Pons (tissue), 1 donor: ENCODE measurements at regions not wholly inside any gene's neighbourhood (a gene's known extent, or its start where the extent isn't known, plus 50 kb on each side); places are given as distances from the start of the nearest gene placed in this dataset.
"Not testable (repeated sequence)": the region's sequence is repeated elsewhere in the genome, so short reads cannot be mapped to it uniquely, and the experiment has no call there.

Experiments used
- DNase-seq: peaks from one replicate; pipeline ENCODE4 v3.0.0-alpha.2; 2016; ENCODE audit warnings: low spot score

- no peak for DNase-seq
Observed at GRCh38 chrX:63466690-63467089, 115.6 kb upstream of the SPIN4 start.

GRCh38 chrX:63458981-63459380 is 107.8 kb upstream of the SPIN4 start:
- DNase-seq, result no peak

GRCh38 chrX:63453571-63453970 is 102.4 kb upstream of the SPIN4 start:
- DNase-seq, result no peak

- no peak for DNase-seq
Observed at GRCh38 chrX:63441717-63442116, 90.6 kb upstream of the SPIN4 start.

- DNase-seq, result no peak
Observed at GRCh38 chrX:63439580-63439979, 88.4 kb upstream of the SPIN4 start.

GRCh38 chrX:63436865-63437264 is 85.7 kb upstream of the SPIN4 start:
- DNase-seq, result no peak

GRCh38 chrX:63434665-63435064 is 83.5 kb upstream of the SPIN4 start:
- no peak for DNase-seq

- no peak for DNase-seq
Observed at GRCh38 chrX:63434206-63434605, 83.1 kb upstream of the SPIN4 start.

- no peak for DNase-seq
Observed at GRCh38 chrX:63430026-63430425, 78.9 kb upstream of the SPIN4 start.

GRCh38 chrX:63428348-63428747 is 77.2 kb upstream of the SPIN4 start:
- no peak for DNase-seq

GRCh38 chrX:63426519-63426918 is 75.4 kb upstream of the SPIN4 start:
- no peak for DNase-seq

- DNase-seq, result no peak
Observed at GRCh38 chrX:63424063-63424462, 72.9 kb upstream of the SPIN4 start.

- DNase-seq, result no peak
Observed at GRCh38 chrX:63421411-63421810, 70.3 kb upstream of the SPIN4 start.

- DNase-seq, result no peak
Observed at GRCh38 chrX:63418211-63418610, 67.1 kb upstream of the SPIN4 start.

GRCh38 chrX:63417649-63418048 is 66.5 kb upstream of the SPIN4 start:
- DNase-seq, result no peak

GRCh38 chrX:63409934-63410333 is 58.8 kb upstream of the SPIN4 start:
- DNase-seq, result not testable (repeated sequence)

- DNase-seq, result no peak
Observed at GRCh38 chrX:63408050-63408449, 56.9 kb upstream of the SPIN4 start.

- no peak for DNase-seq
Observed at GRCh38 chrX:63404332-63404731, 53.2 kb upstream of the SPIN4 start.

GRCh38 chrX:63402106-63402505 is 51.0 kb upstream of the SPIN4 start:
- no peak for DNase-seq
